GM12865 (cell line): ENCODE measurements at regions not wholly inside any gene's neighbourhood (a gene's known extent, or its start where the extent isn't known, plus 50 kb on each side); places are given as distances from the start of the nearest gene placed in this dataset.

Source experiments
- DNase-seq: peaks from one replicate; pipeline ENCODE4 v3.0.0; 2010; ENCODE audit warnings: low read depth
- H3K4me3 ChIP-seq: 2 replicates; pipeline ENCODE4 v1.5.1; 2011; ENCODE audit warnings: mild to moderate bottlenecking, low read depth, low read length, control low read depth
- CTCF ChIP-seq: IDR thresholded peaks from 2 replicates; pipeline ENCODE4 v1.5.1; 2011; ENCODE audit warnings: low read length, control low read depth, low read depth, inconsistent platforms; ENCODE audit not compliant: insufficient read depth; ENCODE audit errors: missing control alignments

GRCh38 chr14:44108601-44109000 is 398.5 kb downstream of the FSCB start:
- no peak overlapping the region for H3K4me3 ChIP-seq
- DNase-seq, result no peak
- TF ChIP-seq CTCF, result no peak

GRCh38 chr14:44107156-44107555 is 399.9 kb downstream of the FSCB start:
- no peak for DNase-seq
- TF ChIP-seq CTCF, result no peak

GRCh38 chr14:44099743-44100488 is 407.2 kb downstream of the FSCB start:
- no peak for DNase-seq
- no peak overlapping the region for H3K4me3 ChIP-seq
- no peak for TF ChIP-seq CTCF

More at GRCh38 chr14:44107156-44107555, 399.9 kb downstream of the FSCB start:
- H3K4me3 ChIP-seq, result no peak overlapping the region

- DNase-seq, result no peak
- TF ChIP-seq CTCF, result no peak
Observed at GRCh38 chr14:44081146-44081545, 425.9 kb downstream of the FSCB start.

GRCh38 chr14:44070046-44070445 is 437.0 kb downstream of the FSCB start:
- TF ChIP-seq CTCF, result no peak
- H3K4me3 ChIP-seq, result no peak overlapping the region
- no peak for DNase-seq

More at GRCh38 chr14:44081146-44081545, 425.9 kb downstream of the FSCB start:
- H3K4me3 ChIP-seq, result no peak overlapping the region

- DNase-seq, result no peak
- TF ChIP-seq CTCF, result no peak
- no peak overlapping the region for H3K4me3 ChIP-seq
Observed at GRCh38 chr14:44053422-44053821, 453.7 kb downstream of the FSCB start.

GRCh38 chr14:44041700-44042099 is 465.4 kb downstream of the FSCB start:
- H3K4me3 ChIP-seq, result no peak overlapping the region
- no peak for DNase-seq
- no peak for TF ChIP-seq CTCF
